GM18499 (cell line): ENCODE measurements at regions not wholly inside any gene's neighbourhood (a gene's known extent, or its start where the extent isn't known, plus 50 kb on each side); places are given as distances from the start of the nearest gene placed in this dataset.

Source experiments
- ATAC-seq: cut with Tn5 transposase; IDR thresholded peaks from one replicate; pipeline ENCODE4 v1.9.1; 2021; ENCODE audit warnings: moderate number of reproducible peaks; ENCODE audit not compliant: insufficient read depth, unreplicated experiment

DNA sequence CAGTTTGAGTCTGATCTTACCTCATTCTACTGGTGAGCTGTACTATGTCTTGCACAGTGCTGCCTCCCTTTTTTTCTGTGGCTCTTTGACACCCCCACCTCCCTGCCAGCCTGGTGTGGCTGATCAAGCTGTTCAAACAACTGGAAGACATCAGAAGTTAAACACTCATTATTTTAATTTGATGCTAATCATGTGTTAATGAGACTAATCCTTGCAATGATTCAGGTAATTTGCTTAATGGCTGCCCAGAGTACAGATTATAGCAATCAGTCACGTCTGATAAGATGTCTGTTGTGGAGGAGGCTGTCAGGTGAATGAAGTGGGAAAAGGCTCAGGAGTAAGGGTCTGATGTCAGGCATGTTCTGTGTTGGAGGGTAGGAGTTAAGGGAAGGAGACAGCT is 87.4 kb upstream of the GK2 start:
- ATAC-seq, result no peak

DNA sequence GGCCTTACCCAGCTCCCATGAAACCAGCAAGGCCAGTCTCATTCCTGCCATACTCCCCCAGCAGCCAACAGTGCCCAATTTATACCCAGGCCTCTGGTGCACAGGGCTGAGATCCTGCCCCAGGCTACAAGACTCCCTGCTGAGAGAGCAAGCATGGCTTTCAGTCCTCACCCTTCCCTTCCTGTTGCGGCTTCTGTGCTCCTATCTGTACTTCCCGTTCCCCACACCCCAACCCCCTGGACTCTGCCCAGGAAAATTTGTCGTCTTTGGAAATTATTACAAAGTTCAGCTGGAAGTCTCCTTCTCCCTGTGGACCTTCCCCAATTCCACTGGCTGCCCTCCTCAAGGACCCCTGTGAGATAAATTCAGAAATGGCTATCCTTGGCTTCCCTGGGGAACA is 84.1 kb upstream of the GK2 start:
- ATAC-seq, result no peak

DNA sequence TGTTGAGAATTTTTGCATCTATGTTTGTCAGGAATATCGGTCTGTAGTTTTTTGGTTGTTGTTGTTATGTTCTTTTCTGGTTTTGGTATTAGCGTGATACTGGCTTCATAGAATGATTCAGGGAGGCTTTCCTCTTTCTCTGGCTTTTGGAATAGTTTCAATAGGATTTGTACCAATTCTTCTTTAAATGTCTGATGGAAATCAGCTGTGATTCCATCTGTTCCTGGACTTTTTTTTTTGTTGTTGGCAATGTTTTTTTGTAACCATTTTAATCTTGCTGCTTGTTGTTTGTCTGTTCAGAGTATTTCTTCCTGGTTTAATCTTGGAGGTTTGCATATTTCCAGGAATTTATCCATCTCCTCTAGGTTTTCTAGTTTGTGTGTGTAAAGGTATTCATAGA is 81.5 kb upstream of the GK2 start:
- no peak for ATAC-seq

DNA sequence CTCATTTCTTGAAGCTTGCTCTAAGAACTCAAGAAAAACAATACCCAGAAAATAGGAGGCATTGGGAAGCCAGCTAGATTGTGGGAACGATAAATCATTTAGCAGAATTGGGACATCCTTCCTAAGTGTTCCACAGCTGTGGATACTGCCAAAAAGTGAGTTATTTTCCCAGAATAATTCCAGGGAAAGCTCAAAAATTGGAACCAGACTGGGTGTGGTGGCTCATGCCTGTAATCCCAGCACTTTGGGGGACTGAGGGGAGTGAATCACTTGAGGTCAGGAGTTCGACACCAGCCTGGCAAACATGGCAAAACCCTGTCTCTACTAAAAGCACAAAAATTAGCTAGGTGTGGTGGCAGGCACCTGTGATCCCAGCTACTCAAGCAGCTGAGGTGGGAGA is 68.2 kb upstream of the GK2 start:
- no peak for ATAC-seq

DNA sequence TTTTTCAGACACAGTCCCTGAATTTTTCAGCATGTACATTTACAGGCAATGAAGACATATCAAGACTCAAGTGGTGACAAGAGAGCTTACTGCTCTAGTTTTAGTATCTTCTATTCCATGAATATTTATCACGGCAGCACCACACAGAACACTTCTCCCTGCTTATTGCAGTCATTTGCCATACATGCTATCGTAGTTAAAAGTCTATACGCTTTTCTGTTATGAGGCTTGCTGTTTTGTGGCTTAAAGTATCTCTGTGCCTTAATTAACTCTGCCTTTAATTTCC is 65.4 kb upstream of the GK2 start:
- no peak for ATAC-seq

DNA sequence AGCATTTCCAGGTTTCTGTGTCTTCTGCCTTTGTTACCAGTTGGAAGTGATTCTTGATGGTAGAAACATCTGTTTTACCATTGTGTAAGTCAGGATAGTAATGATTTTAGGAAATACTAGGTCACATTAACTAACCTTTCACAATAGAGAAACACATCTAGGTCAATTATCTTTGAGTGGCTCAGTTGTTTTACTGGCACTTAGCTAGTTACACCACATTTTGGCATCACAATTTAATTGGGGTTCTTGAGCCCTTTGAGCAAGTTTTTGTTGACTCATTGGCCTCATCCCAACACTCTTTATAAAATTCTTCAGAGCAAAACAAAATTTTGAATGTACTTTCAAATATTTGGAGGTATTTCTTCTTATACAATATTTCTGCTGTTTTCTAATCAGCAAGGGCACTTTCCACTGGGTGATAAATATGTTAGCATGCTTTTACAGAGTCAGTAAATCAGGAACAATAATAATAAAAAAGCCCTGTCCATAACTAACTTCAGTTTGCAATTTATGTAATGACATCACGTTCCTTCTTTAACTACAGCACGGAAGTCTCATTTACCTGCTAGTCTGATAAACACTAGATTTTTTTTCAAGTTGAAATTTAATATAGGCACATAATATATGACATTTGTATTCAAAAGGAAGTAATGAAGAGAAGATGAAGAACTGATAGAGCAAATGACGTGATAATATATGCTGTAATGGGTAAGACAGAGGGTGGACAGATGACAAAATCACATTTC is 64.8 kb upstream of the GK2 start:
- ATAC-seq, result no peak

DNA sequence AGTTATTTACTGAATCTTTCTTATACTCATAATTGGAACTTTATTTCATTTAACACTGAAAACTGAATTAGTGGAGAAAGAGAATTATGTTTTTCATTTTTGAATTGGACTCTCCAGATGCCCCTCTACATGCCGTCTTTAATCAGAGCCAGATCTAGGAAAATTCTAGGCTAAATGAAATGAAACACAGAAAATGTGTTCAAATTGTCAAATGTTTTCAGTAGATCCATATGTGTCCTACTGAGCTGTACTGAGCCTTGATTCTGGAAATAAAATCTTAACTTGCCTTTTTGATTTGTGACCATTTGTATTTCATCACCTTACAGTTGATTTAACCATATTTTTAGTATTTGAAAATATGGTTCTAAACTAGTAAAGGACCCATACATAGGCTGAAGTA is 64.0 kb upstream of the GK2 start:
- no peak for ATAC-seq

DNA sequence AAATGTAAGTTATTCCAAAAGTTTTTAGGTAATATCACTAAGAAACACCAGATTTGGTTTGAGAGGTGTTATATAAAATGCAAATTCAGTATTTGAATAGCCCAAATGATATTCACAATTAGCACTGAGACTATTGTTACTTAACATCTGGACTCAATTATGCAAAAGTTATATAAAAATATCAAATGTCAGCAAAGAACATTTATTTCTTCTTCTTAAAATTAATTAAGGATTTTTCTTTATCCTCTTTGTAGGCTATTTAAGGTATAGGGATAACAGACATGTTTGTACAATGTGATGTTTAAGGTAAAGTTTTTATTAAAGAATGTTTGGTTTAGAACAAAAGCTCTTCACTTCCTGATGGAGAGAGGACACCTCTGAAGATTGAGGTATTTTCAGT is 63.3 kb upstream of the GK2 start:
- ATAC-seq, result no peak

DNA sequence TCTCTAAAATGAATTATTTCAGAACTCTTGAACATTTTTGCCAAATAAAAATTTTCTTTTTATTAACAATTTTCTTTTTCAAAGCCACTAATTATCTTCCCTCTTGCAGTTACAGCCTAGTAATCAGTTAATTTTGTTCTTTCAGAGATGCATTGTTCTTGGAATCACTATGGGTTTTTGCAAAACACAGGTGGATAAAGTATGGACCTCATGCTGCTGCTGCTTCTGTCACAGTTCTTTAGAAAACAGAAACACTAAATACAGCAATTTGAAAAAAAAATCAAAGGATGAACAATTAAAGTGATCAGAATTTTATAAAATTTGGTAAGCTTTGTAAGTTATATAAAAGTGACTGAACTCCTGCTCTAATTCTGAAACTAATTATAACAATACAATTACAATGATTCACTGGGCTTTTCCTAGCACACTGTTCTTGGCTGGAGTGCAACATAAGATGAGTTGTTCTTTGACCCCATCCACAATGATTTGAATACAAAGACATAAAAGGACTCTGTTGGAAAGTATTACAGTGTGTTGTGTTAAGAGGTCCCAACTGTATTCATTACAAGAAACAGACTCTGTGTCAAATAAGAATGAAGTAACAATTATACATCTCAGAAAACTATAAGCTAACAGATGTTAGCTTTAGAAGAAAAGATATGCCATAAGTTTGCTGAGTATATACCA is 59.4 kb upstream of the GK2 start:
- ATAC-seq, result no peak

DNA sequence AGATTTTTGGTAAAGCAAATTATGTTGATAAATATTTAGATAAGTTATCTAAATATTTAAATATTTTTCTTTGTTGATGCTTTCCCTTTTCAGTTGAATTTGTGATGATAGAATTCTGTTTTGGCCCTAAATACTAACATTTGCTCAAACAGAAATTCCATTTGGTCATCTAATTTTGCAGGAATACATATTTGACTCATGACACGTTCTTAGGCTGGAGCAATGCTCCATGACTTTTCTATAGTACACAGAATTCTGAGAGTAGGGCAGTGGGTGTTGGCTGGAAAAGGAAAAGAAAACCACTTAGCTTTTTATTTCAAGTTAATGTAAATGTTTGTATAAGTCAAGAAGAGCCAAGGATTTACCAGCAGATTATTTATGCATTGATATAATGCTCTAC is 58.6 kb upstream of the GK2 start:
- ATAC-seq, result no peak
